ENCODE measurements at regions not wholly inside any gene's neighbourhood (a gene's known extent, or its start where the extent isn't known, plus 50 kb on each side); places are given as distances from the start of the nearest gene placed in this dataset.

GRCh38 chr4:14064984-14065383 lies 437.5 kb upstream of the BOD1L1 start:
- DNase-seq = no peak

- no peak for DNase-seq
Measured at GRCh38 chr4:14065406-14065805, 437.9 kb upstream of the BOD1L1 start.

GRCh38 chr4:14066979-14067378 lies 439.5 kb upstream of the BOD1L1 start:
- no peak for DNase-seq

GRCh38 chr4:14069886-14070285 lies 442.4 kb upstream of the BOD1L1 start:
- DNase-seq = no peak

- DNase-seq = no peak
Measured at GRCh38 chr4:14070289-14070880, 442.9 kb upstream of the BOD1L1 start.

GRCh38 chr4:14072506-14072905 lies 445.0 kb upstream of the BOD1L1 start:
- no peak for DNase-seq

- DNase-seq = no peak
Measured at GRCh38 chr4:14076776-14077175, 449.3 kb upstream of the BOD1L1 start.

- DNase-seq = no peak
Measured at GRCh38 chr4:14078326-14078725, 450.8 kb upstream of the BOD1L1 start.

- no peak for DNase-seq
Measured at GRCh38 chr4:14079601-14080000, 452.1 kb upstream of the BOD1L1 start.

- no peak for DNase-seq
Measured at GRCh38 chr4:14083150-14083549, 455.6 kb upstream of the BOD1L1 start.

- DNase-seq = no peak
Measured at GRCh38 chr4:14084598-14084997, 457.1 kb upstream of the BOD1L1 start.

GRCh38 chr4:14087459-14087858 lies 459.9 kb upstream of the BOD1L1 start:
- no peak for DNase-seq

- DNase-seq = no peak
Measured at GRCh38 chr4:14087921-14088320, 460.4 kb upstream of the BOD1L1 start.

GRCh38 chr4:14091531-14091930 lies 464.0 kb upstream of the BOD1L1 start:
- no peak for DNase-seq

GRCh38 chr4:14091966-14092365 lies 464.4 kb upstream of the BOD1L1 start:
- no peak for DNase-seq

GRCh38 chr4:14092741-14093140 lies 465.2 kb upstream of the BOD1L1 start:
- no peak for DNase-seq

- DNase-seq = no peak
Measured at GRCh38 chr4:14095831-14096230, 468.3 kb upstream of the BOD1L1 start.

- DNase-seq = no peak
Measured at GRCh38 chr4:14096396-14096965, 469.0 kb upstream of the BOD1L1 start.

- DNase-seq = no peak
Measured at GRCh38 chr4:14100349-14100748, 472.8 kb upstream of the BOD1L1 start.

- DNase-seq = no peak
Measured at GRCh38 chr4:14110407-14110806, 482.9 kb upstream of the BOD1L1 start.

- DNase-seq = no peak
Measured at GRCh38 chr4:14111730-14112181, 484.2 kb upstream of the BOD1L1 start.

- no peak for DNase-seq
Measured at GRCh38 chr4:14115106-14115505, 487.6 kb upstream of the BOD1L1 start.

- DNase-seq = no peak
Measured at GRCh38 chr4:14117575-14118238, 490.2 kb upstream of the BOD1L1 start.

- no peak for DNase-seq
Measured at GRCh38 chr4:14124816-14125215, 497.3 kb upstream of the BOD1L1 start.
